ENCODE measurements at regions not wholly inside any gene's neighbourhood (a gene's known extent, or its start where the extent isn't known, plus 50 kb on each side); places are given as distances from the start of the nearest gene placed in this dataset.
A peak's percentile ranks its signal among the peaks of the same experiment; 100 is the strongest.

GRCh38 chr12:125406131-125406530 is 340.9 kb downstream of the AACS start:
- Histone ChIP-seq H3K9me3 (ENCODE audit: control extremely low read depth in 1 of 5, control insufficient read depth in 4 of 5, insufficient read depth in 2 of 5, low read depth in 1 of 5, low read length in 4 of 5) (peaks cover 2 to 18% (median 4%) of the 10 kb centered on the region in 5 experiments), H3K27me3 (replicated peaks in 2 of 5; ENCODE audit: control insufficient read depth in 4 of 5, insufficient read depth in 5 of 5, low read length in 4 of 5) (peaks cover 0 to 3% (median 0%) of the 10 kb centered on the region in 5 experiments), H3K4me1 (ENCODE audit: control extremely low read depth in 1 of 4, control insufficient read depth in 4 of 4, insufficient read depth in 4 of 4, low read length in 3 of 4) (no peaks in the 10 kb centered on the region), H3K36me3 (ENCODE audit: control insufficient read depth in 4 of 4, insufficient read depth in 4 of 4, low read length in 3 of 4) (no peaks in the 10 kb centered on the region), H3K4me3 (ENCODE audit: control insufficient read depth in 1 of 7, extremely low read depth in 1 of 7, insufficient read depth in 4 of 7, low read depth in 2 of 7, low read length in 6 of 7) (no peak overlapping the region), H3K27ac (ENCODE audit: insufficient read depth in 1 of 2, low read depth in 1 of 2, low read length in 2 of 2, poor library complexity in 1 of 2, severe bottlenecking in 2 of 2) (no peak overlapping the region)
- CTCF ChIA-PET: interaction anchor here (1.2 kb wide), 1 partner anchor 18 kb away, joined by 3 read pairs; no protein-coding TSS in a partner anchor
- WGBS (ENCODE audit: insufficient coverage): 80% methylated on average over 5 of the region's 5 CpGs
- POLR2A ChIA-PET: no interaction called here
- no peak for DNase-seq

DNA sequence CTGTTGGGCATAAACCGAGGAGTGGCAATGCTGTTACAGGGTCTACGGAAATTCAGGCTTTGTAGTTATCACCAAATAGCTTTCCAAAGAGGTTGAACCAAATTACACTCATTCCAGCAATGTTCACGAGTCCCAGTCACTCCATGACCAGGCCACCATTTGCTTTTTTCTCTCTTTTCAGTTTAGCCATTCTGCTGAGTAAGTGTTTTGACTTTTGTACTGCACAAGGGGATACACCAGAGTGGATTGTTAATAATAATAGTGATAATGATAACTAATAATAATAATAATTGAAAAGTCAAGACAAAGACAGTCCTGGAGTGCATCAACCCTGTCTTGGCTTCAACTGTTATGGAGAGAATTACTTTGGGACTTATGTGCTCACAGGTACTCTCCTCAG is 343.5 kb downstream of the AACS start:
- DNase-seq: no peak
- Histone ChIP-seq H3K27me3 (replicated peaks in 2 of 5; ENCODE audit: control insufficient read depth in 4 of 5, insufficient read depth in 5 of 5, low read length in 4 of 5) (peaks cover 0 to 3% (median 0%) of the 10 kb centered on the region in 5 experiments), H3K36me3 (ENCODE audit: control insufficient read depth in 4 of 4, insufficient read depth in 4 of 4, low read length in 3 of 4) (no peaks in the 10 kb centered on the region), H3K27ac (ENCODE audit: insufficient read depth in 1 of 2, low read depth in 1 of 2, low read length in 2 of 2, poor library complexity in 1 of 2, severe bottlenecking in 2 of 2) (no peak overlapping the region), H3K4me3 (ENCODE audit: control insufficient read depth in 1 of 7, extremely low read depth in 1 of 7, insufficient read depth in 4 of 7, low read depth in 2 of 7, low read length in 6 of 7) (no peak overlapping the region), H3K4me1 (ENCODE audit: control extremely low read depth in 1 of 4, control insufficient read depth in 4 of 4, insufficient read depth in 4 of 4, low read length in 3 of 4) (no peaks in the 10 kb centered on the region), H3K9me3 (ENCODE audit: control extremely low read depth in 1 of 5, control insufficient read depth in 4 of 5, insufficient read depth in 2 of 5, low read depth in 1 of 5, low read length in 4 of 5) (peaks cover 0 to 3% (median 0%) of the 10 kb centered on the region in 5 experiments)
- 95% methylated on average over 2 of the region's 3 CpGs for WGBS (ENCODE audit: insufficient coverage)
- ChIA-PET CTCF (no interaction called here), POLR2A (no interaction called here)

- Histone ChIP-seq H3K36me3 (ENCODE audit: control insufficient read depth in 4 of 4, insufficient read depth in 4 of 4, low read length in 3 of 4) (no peaks in the 10 kb centered on the region), H3K4me1 (ENCODE audit: control extremely low read depth in 1 of 4, control insufficient read depth in 4 of 4, insufficient read depth in 4 of 4, low read length in 3 of 4) (no peaks in the 10 kb centered on the region), H3K4me3 (ENCODE audit: control insufficient read depth in 1 of 7, extremely low read depth in 1 of 7, insufficient read depth in 4 of 7, low read depth in 2 of 7, low read length in 6 of 7) (no peak overlapping the region), H3K27ac (ENCODE audit: insufficient read depth in 1 of 2, low read depth in 1 of 2, low read length in 2 of 2, poor library complexity in 1 of 2, severe bottlenecking in 2 of 2) (no peak overlapping the region), H3K27me3 (replicated peaks in 2 of 5; ENCODE audit: control insufficient read depth in 4 of 5, insufficient read depth in 5 of 5, low read length in 4 of 5) (peaks cover 0 to 5% (median 0%) of the 10 kb centered on the region in 5 experiments), H3K9me3 (ENCODE audit: control extremely low read depth in 1 of 5, control insufficient read depth in 4 of 5, insufficient read depth in 2 of 5, low read depth in 1 of 5, low read length in 4 of 5) (peaks cover 0 to 3% (median 0%) of the 10 kb centered on the region in 5 experiments)
- ChIA-PET CTCF (no interaction called here), POLR2A (no interaction called here)
- WGBS (ENCODE audit: insufficient coverage): 92% methylated on average over 11 of the region's 11 CpGs
- DNase-seq: no peak
Measured at GRCh38 chr12:125412506-125412905, 347.3 kb downstream of the AACS start.

- WGBS (ENCODE audit: insufficient coverage): 71% methylated on average over 1 of the region's 3 CpGs
- Histone ChIP-seq H3K36me3 (ENCODE audit: control insufficient read depth in 4 of 4, insufficient read depth in 4 of 4, low read length in 3 of 4) (no peaks in the 10 kb centered on the region), H3K4me3 (ENCODE audit: control insufficient read depth in 1 of 7, extremely low read depth in 1 of 7, insufficient read depth in 4 of 7, low read depth in 2 of 7, low read length in 6 of 7) (no peak overlapping the region), H3K4me1 (ENCODE audit: control extremely low read depth in 1 of 4, control insufficient read depth in 4 of 4, insufficient read depth in 4 of 4, low read length in 3 of 4) (no peaks in the 10 kb centered on the region), H3K27ac (ENCODE audit: insufficient read depth in 1 of 2, low read depth in 1 of 2, low read length in 2 of 2, poor library complexity in 1 of 2, severe bottlenecking in 2 of 2) (no peak overlapping the region), H3K9me3 (ENCODE audit: control extremely low read depth in 1 of 5, control insufficient read depth in 4 of 5, insufficient read depth in 2 of 5, low read depth in 1 of 5, low read length in 4 of 5) (peaks cover 0 to 10% (median 0%) of the 10 kb centered on the region in 5 experiments), H3K27me3 (replicated peaks in 2 of 5; ENCODE audit: control insufficient read depth in 4 of 5, insufficient read depth in 5 of 5, low read length in 4 of 5) (peaks cover 0 to 9% (median 2%) of the 10 kb centered on the region in 5 experiments)
- DNase-seq: no peak
- ChIA-PET POLR2A (no interaction called here), CTCF (no interaction called here)
Measured at GRCh38 chr12:125417446-125417845, 352.2 kb downstream of the AACS start.

GRCh38 chr12:125418902-125419564 is 353.8 kb downstream of the AACS start:
- CTCF ChIA-PET: no interaction called here

DNA sequence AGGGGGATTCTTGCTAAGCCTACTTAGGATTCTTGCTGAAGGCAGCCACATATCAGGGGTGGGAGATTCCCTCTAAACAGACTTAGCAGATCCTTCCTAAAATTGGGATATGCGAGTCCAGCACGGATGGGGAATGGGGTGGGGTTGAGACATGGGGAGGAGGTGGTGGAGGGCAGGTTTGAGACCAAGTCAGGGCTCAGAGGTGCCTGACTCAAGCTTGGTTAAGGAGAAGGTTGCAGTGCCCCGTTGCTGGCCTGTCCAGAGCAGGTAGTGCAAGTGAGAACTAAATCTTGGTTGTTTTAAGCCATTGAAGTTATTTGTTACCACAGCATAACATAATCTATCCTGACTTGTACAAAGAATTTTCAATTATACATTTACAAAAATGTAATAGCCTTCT is 359.7 kb downstream of the AACS start:
- H3K4me1 ChIP-seq (ENCODE audit: control extremely low read depth in 1 of 4, control insufficient read depth in 4 of 4, insufficient read depth in 4 of 4, low read length in 3 of 4): no peaks in the 10 kb centered on the region
- WGBS (ENCODE audit: insufficient coverage): 60% methylated on average over 1 of the region's 3 CpGs
- no peak overlapping the region for H3K4me3 ChIP-seq (ENCODE audit: control insufficient read depth in 1 of 7, extremely low read depth in 1 of 7, insufficient read depth in 4 of 7, low read depth in 2 of 7, low read length in 6 of 7)
- no peak for DNase-seq
- peaks cover 0 to 10% (median 0%) of the 10 kb centered on the region in 5 experiments for H3K9me3 ChIP-seq (ENCODE audit: control extremely low read depth in 1 of 5, control insufficient read depth in 4 of 5, insufficient read depth in 2 of 5, low read depth in 1 of 5, low read length in 4 of 5)
- H3K27ac ChIP-seq (ENCODE audit: insufficient read depth in 1 of 2, low read depth in 1 of 2, low read length in 2 of 2, poor library complexity in 1 of 2, severe bottlenecking in 2 of 2): no peak overlapping the region
- CTCF ChIA-PET: no interaction called here
- POLR2A ChIA-PET: no interaction called here
- H3K27me3 ChIP-seq (replicated peaks in 2 of 5; ENCODE audit: control insufficient read depth in 4 of 5, insufficient read depth in 5 of 5, low read length in 4 of 5): peaks cover 0 to 8% (median 4%) of the 10 kb centered on the region in 5 experiments
- H3K36me3 ChIP-seq (ENCODE audit: control insufficient read depth in 4 of 4, insufficient read depth in 4 of 4, low read length in 3 of 4): no peaks in the 10 kb centered on the region

More at GRCh38 chr12:125418902-125419564, 353.8 kb downstream of the AACS start:
- Histone ChIP-seq H3K4me3 (ENCODE audit: control insufficient read depth in 1 of 7, extremely low read depth in 1 of 7, insufficient read depth in 4 of 7, low read depth in 2 of 7, low read length in 6 of 7) (no peak overlapping the region), H3K27ac (ENCODE audit: insufficient read depth in 1 of 2, low read depth in 1 of 2, low read length in 2 of 2, poor library complexity in 1 of 2, severe bottlenecking in 2 of 2) (no peak overlapping the region), H3K9me3 (ENCODE audit: control extremely low read depth in 1 of 5, control insufficient read depth in 4 of 5, insufficient read depth in 2 of 5, low read depth in 1 of 5, low read length in 4 of 5) (peaks cover 0 to 10% (median 0%) of the 10 kb centered on the region in 5 experiments), H3K27me3 (replicated peaks in 2 of 5; ENCODE audit: control insufficient read depth in 4 of 5, insufficient read depth in 5 of 5, low read length in 4 of 5) (peaks cover 0 to 10% (median 4%) of the 10 kb centered on the region in 5 experiments), H3K4me1 (ENCODE audit: control extremely low read depth in 1 of 4, control insufficient read depth in 4 of 4, insufficient read depth in 4 of 4, low read length in 3 of 4) (no peaks in the 10 kb centered on the region), H3K36me3 (ENCODE audit: control insufficient read depth in 4 of 4, insufficient read depth in 4 of 4, low read length in 3 of 4) (no peaks in the 10 kb centered on the region)
- peak in 2 of 3 donors; percentile 19 to 22 for DNase-seq
- POLR2A ChIA-PET: no interaction called here
- WGBS (ENCODE audit: insufficient coverage): 77% methylated on average over 4 of the region's 7 CpGs

DNA sequence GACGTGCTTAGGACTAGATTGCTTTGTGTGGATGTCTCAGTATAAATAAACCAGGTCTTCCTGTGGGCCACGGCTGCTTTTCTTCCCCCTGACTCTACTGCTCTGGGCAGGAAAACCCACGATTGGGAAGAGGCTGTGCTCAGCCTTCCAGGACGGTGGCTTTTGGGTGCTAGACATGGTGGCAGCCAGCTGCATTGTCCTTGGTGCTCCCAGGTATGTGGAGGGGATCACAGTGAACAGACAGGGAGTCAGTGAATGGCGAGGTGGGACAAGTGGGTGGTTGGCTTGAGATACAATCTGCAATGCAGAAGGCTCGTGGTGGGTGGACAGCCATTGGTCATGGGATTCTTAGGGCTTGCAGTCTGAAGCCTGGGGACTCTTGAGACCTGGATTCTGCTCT is 366.3 kb downstream of the AACS start:
- POLR2A ChIA-PET: no interaction called here
- CTCF ChIA-PET: no interaction called here
- no peak for DNase-seq
- no peak overlapping the region for H3K4me3 ChIP-seq (ENCODE audit: control insufficient read depth in 1 of 7, extremely low read depth in 1 of 7, insufficient read depth in 4 of 7, low read depth in 2 of 7, low read length in 6 of 7)
- 71% methylated on average over 4 of the region's 6 CpGs for WGBS (ENCODE audit: insufficient coverage)
- no peaks in the 10 kb centered on the region for H3K36me3 ChIP-seq (ENCODE audit: control insufficient read depth in 4 of 4, insufficient read depth in 4 of 4, low read length in 3 of 4)
- H3K4me1 ChIP-seq (ENCODE audit: control extremely low read depth in 1 of 4, control insufficient read depth in 4 of 4, insufficient read depth in 4 of 4, low read length in 3 of 4): no peaks in the 10 kb centered on the region
- no peak overlapping the region for H3K27ac ChIP-seq (ENCODE audit: insufficient read depth in 1 of 2, low read depth in 1 of 2, low read length in 2 of 2, poor library complexity in 1 of 2, severe bottlenecking in 2 of 2)
- H3K9me3 ChIP-seq (ENCODE audit: control extremely low read depth in 1 of 5, control insufficient read depth in 4 of 5, insufficient read depth in 2 of 5, low read depth in 1 of 5, low read length in 4 of 5): no peaks in the 10 kb centered on the region
- H3K27me3 ChIP-seq (replicated peaks in 2 of 5; ENCODE audit: control insufficient read depth in 4 of 5, insufficient read depth in 5 of 5, low read length in 4 of 5): peaks cover 0 to 2% (median 0%) of the 10 kb centered on the region in 5 experiments

Data from common myeloid progenitor, CD34-positive (primary cell).